Neural progenitor cell (in vitro differentiated cells): ENCODE measurements at regions not wholly inside any gene's neighbourhood (a gene's known extent, or its start where the extent isn't known, plus 50 kb on each side); places are given as distances from the start of the nearest gene placed in this dataset.

Source experiments
- DNase-seq: peaks from one replicate; pipeline ENCODE4 v3.0.0-alpha.2; 2016; ENCODE audit warnings: low spot score
- H2AFZ ChIP-seq: fragments of 200-600 bp; sonication (generic); replicated peaks from 2 replicates; pipeline ENCODE4 v1.6.1; 2016; ENCODE audit warnings: antibody characterized with exemption
- H3F3A ChIP-seq: fragments of 200-600 bp; sonication (generic); 2 replicates; pipeline ENCODE4 v1.6.1; 2016; ENCODE audit warnings: antibody characterized with exemption, low read depth
- H3K27ac ChIP-seq: fragments of 200-600 bp; sonication (generic); 2 replicates; pipeline ENCODE4 v1.5.1; 2016; ENCODE audit warnings: mild to moderate bottlenecking
- H3K27me3 ChIP-seq: fragments of 200-600 bp; sonication (generic); 2 replicates; pipeline ENCODE4 v1.6.1; 2016; ENCODE audit warnings: mild to moderate bottlenecking, moderate library complexity
- H3K36me3 ChIP-seq: fragments of 200-600 bp; sonication (generic); 2 replicates; pipeline ENCODE4 v1.5.1; 2016
- H3K4me1 ChIP-seq: fragments of 200-600 bp; sonication (generic); 2 replicates; pipeline ENCODE4 v1.6.1; 2016; ENCODE audit warnings: mixed run types
- H3K4me2 ChIP-seq: fragments of 200-600 bp; sonication (generic); 2 replicates; pipeline ENCODE4 v1.6.1; 2016
- H3K4me3 ChIP-seq: fragments of 200-600 bp; sonication (generic); 2 replicates; pipeline ENCODE4 v1.5.1; 2016
- H3K79me2 ChIP-seq: fragments of 200-600 bp; sonication (generic); 2 replicates; pipeline ENCODE4 v1.6.1; 2016; ENCODE audit warnings: low read depth
- H3K9ac ChIP-seq: fragments of 200-600 bp; sonication (generic); 2 replicates; pipeline ENCODE4 v1.6.1; 2016
- H3K9me3 ChIP-seq: fragments of 200-600 bp; sonication (generic); 2 replicates; pipeline ENCODE4 v1.5.1; 2016; ENCODE audit warnings: low read depth
- H4K20me1 ChIP-seq: fragments of 200-600 bp; sonication (generic); 2 replicates; pipeline ENCODE4 v1.6.1; 2016; ENCODE audit warnings: low read depth
- H3K27ac Mint-ChIP-seq: 3 replicates; pipeline ENCODE4 v1.8.0; 2021; ENCODE audit warnings: mixed read lengths
- H3K27me3 Mint-ChIP-seq: 2 replicates; pipeline ENCODE4 v1.8.0; 2022; ENCODE audit warnings: low read depth, mild to moderate bottlenecking, inconsistent platforms, moderate library complexity, mixed read lengths; ENCODE audit not compliant: insufficient read depth
- H3K36me3 Mint-ChIP-seq: 3 replicates; pipeline ENCODE4 v1.8.0; 2021; ENCODE audit warnings: mixed read lengths
- H3K4me1 Mint-ChIP-seq: 3 replicates; pipeline ENCODE4 v1.8.0; 2021; ENCODE audit warnings: mixed read lengths
- H3K4me3 Mint-ChIP-seq: 3 replicates; pipeline ENCODE4 v1.8.0; 2021; ENCODE audit warnings: mild to moderate bottlenecking, moderate library complexity, mixed read lengths
- H3K9me3 Mint-ChIP-seq: 3 replicates; pipeline ENCODE4 v1.8.0; 2020; ENCODE audit warnings: mixed read lengths
- CTCF ChIP-seq: fragments of 200-600 bp; sonication (generic); IDR thresholded peaks from 2 replicates; pipeline ENCODE4 v1.5.1; 2017; ENCODE audit warnings: antibody characterized with exemption, mild to moderate bottlenecking
- EZH2 ChIP-seq: fragments of 200-600 bp; sonication (generic); IDR thresholded peaks from 2 replicates; pipeline ENCODE4 v1.6.1; 2017; ENCODE audit warnings: antibody characterized with exemption, mild to moderate bottlenecking, moderate library complexity
- EZH2phosphoT487 ChIP-seq: fragments of 200-600 bp; sonication (generic); IDR thresholded peaks from 2 replicates; pipeline ENCODE4 v1.6.1; 2017; ENCODE audit warnings: antibody characterized with exemption

- H3K27me3 Mint-ChIP-seq, result peaks cover 2% of the 10 kb centered on the region
- H3K36me3 ChIP-seq, result no peaks in the 10 kb centered on the region
- H3K27me3 ChIP-seq, result no peaks in the 10 kb centered on the region
- H3K4me1 ChIP-seq, result no peaks in the 10 kb centered on the region
- H3K4me3 Mint-ChIP-seq, result no peak overlapping the region
- TF ChIP-seq CTCF (no peak), EZH2 (no peak), EZH2phosphoT487 (no peak)
- DNase-seq, result no peak
- no peaks in the 10 kb centered on the region for H3K79me2 ChIP-seq
- peaks cover 5% of the 10 kb centered on the region for H3K9me3 Mint-ChIP-seq
- no peaks in the 10 kb centered on the region for H3K9me3 ChIP-seq
- H3K36me3 Mint-ChIP-seq, result no peaks in the 10 kb centered on the region
- H4K20me1 ChIP-seq, result no peaks in the 10 kb centered on the region
- H3K9ac ChIP-seq, result no peak overlapping the region
- no peak overlapping the region for H3K4me2 ChIP-seq
- H3K4me1 Mint-ChIP-seq, result no peaks in the 10 kb centered on the region
- H3K4me3 ChIP-seq, result no peak overlapping the region
- H3K27ac ChIP-seq, result no peak overlapping the region
- no peak overlapping the region for H2AFZ ChIP-seq
- no peaks in the 10 kb centered on the region for H3F3A ChIP-seq
- H3K27ac Mint-ChIP-seq, result no peak overlapping the region
Measured at GRCh38 chr2:226579519-226579918, 220.1 kb downstream of the IRS1 start.

- no peak overlapping the region for H3K27ac Mint-ChIP-seq
- Histone ChIP-seq H2AFZ (no peak overlapping the region), H3F3A (no peaks in the 10 kb centered on the region), H3K27ac (no peak overlapping the region), H3K36me3 (no peaks in the 10 kb centered on the region), H3K9me3 (no peaks in the 10 kb centered on the region), H3K27me3 (no peaks in the 10 kb centered on the region), H3K4me3 (no peak overlapping the region), H3K9ac (no peak overlapping the region), H4K20me1 (no peaks in the 10 kb centered on the region), H3K79me2 (no peaks in the 10 kb centered on the region), H3K4me2 (no peak overlapping the region), H3K4me1 (no peaks in the 10 kb centered on the region)
- no peaks in the 10 kb centered on the region for H3K36me3 Mint-ChIP-seq
- H3K4me3 Mint-ChIP-seq, result no peak overlapping the region
- peaks cover 5% of the 10 kb centered on the region for H3K9me3 Mint-ChIP-seq
- no peak for DNase-seq
- H3K27me3 Mint-ChIP-seq, result peaks cover 2% of the 10 kb centered on the region
- no peaks in the 10 kb centered on the region for H3K4me1 Mint-ChIP-seq
- TF ChIP-seq EZH2phosphoT487, result no peak
Measured at GRCh38 chr2:226578879-226579278, 220.7 kb downstream of the IRS1 start.

- no peaks in the 10 kb centered on the region for H3K4me1 ChIP-seq
- peak overlapping the region; percentile 6 for H3K27ac Mint-ChIP-seq
- no peak overlapping the region for H3K9ac ChIP-seq
- TF ChIP-seq CTCF (no peak), EZH2phosphoT487 (no peak), EZH2 (no peak)
- no peak overlapping the region for H3K27ac ChIP-seq
- H3K9me3 Mint-ChIP-seq, result peaks cover 5% of the 10 kb centered on the region
- no peaks in the 10 kb centered on the region for H3K36me3 Mint-ChIP-seq
- peaks cover 2% of the 10 kb centered on the region for H3K27me3 Mint-ChIP-seq
- H3K4me1 Mint-ChIP-seq, result no peaks in the 10 kb centered on the region
- no peak for DNase-seq
- no peak overlapping the region for H3K4me3 Mint-ChIP-seq
- no peaks in the 10 kb centered on the region for H3K79me2 ChIP-seq
- H3K36me3 ChIP-seq, result no peaks in the 10 kb centered on the region
- no peak overlapping the region for H2AFZ ChIP-seq
- no peak overlapping the region for H3K4me2 ChIP-seq
- H3K9me3 ChIP-seq, result no peaks in the 10 kb centered on the region
- H4K20me1 ChIP-seq, result no peaks in the 10 kb centered on the region
- no peaks in the 10 kb centered on the region for H3F3A ChIP-seq
- no peaks in the 10 kb centered on the region for H3K27me3 ChIP-seq
- H3K4me3 ChIP-seq, result no peak overlapping the region
Measured at GRCh38 chr2:226578373-226578772, 221.2 kb downstream of the IRS1 start.

- Histone ChIP-seq H3K27me3 (no peaks in the 10 kb centered on the region), H3K27ac (no peak overlapping the region), H3K4me1 (no peaks in the 10 kb centered on the region), H3F3A (no peaks in the 10 kb centered on the region), H3K9me3 (no peaks in the 10 kb centered on the region), H4K20me1 (no peaks in the 10 kb centered on the region), H3K9ac (no peak overlapping the region), H3K36me3 (no peaks in the 10 kb centered on the region), H2AFZ (no peak overlapping the region), H3K4me2 (no peak overlapping the region), H3K4me3 (no peak overlapping the region), H3K79me2 (no peaks in the 10 kb centered on the region)
- Mint-ChIP-seq H3K4me1 (no peaks in the 10 kb centered on the region), H3K4me3 (no peak overlapping the region), H3K27ac (no peak overlapping the region), H3K9me3 (peaks cover 5% of the 10 kb centered on the region), H3K36me3 (no peaks in the 10 kb centered on the region), H3K27me3 (no peaks in the 10 kb centered on the region)
- TF ChIP-seq CTCF (no peak), EZH2 (no peak)
- DNase-seq, result no peak
Measured at GRCh38 chr2:226575928-226576327, 223.7 kb downstream of the IRS1 start.
